Heart left ventricle (tissue), 13 donors: ENCODE measurements at regions not wholly inside any gene's neighbourhood (a gene's known extent, or its start where the extent isn't known, plus 50 kb on each side); places are given as distances from the start of the nearest gene placed in this dataset.
"Not testable (repeated sequence)": the region's sequence is repeated elsewhere in the genome, so short reads cannot be mapped to it uniquely, and the experiment has no call there.

Experiments
- POLR2A ChIP-seq, 2 donors: fragments of 450-650 bp; IDR thresholded peaks; one replicate each; pipeline ENCODE4 v1.6.1; 2017; ENCODE audit warnings: antibody characterized with exemption in 2 of 2, mild to moderate bottlenecking in 2 of 2, moderate library complexity in 2 of 2
- TF ChIP-seq, protein P1 (sequence below), 12 donors: fragments of 200-600 bp; sonication (generic) in 4 of 12; IDR thresholded peaks; one replicate each; pipeline versions ENCODE4 v1.5.0 to v1.8.0; 2018 to 2022; ENCODE audit warnings: antibody characterized with exemption in 12 of 12, mild to moderate bottlenecking in 5 of 12
- donor health status: ischemic (EF 13 %, LVEDD 7.1; RV severe dilation, severe dysfunction).
- donor health status: DM: no; HTN: yes; CAD: no.
- donor health status: DM: no; HTN: no; CAD: no.
- donor health status: ischemic (EF 25% LVEDD 6.9; RV normal size, moderate dysfunction).
- donor health status: ischemic (EF 25% LVEDD 5.7; RV mildly dilated, moderate dysfunction).
- donor health status: ischemic (EF 35%, LVEDD 5.7; RV mildly dilated, moderate dysfunction).
- donor health status: nonischemic (EF 11% LVEDD 7.7; RV severe dilation, severe dysfunction).
- donor health status: DM: yes; HTN: yes; CAD: no.
- donor health status: PGD.
- donor health status: ischemic (EF 29% LVEDD 5.4; RV normal size, mild dysfunction).
- donor health status: nonischemic (EF 23%, LVEDD 6.1; RV moderate dilation, normal function).

DNA sequence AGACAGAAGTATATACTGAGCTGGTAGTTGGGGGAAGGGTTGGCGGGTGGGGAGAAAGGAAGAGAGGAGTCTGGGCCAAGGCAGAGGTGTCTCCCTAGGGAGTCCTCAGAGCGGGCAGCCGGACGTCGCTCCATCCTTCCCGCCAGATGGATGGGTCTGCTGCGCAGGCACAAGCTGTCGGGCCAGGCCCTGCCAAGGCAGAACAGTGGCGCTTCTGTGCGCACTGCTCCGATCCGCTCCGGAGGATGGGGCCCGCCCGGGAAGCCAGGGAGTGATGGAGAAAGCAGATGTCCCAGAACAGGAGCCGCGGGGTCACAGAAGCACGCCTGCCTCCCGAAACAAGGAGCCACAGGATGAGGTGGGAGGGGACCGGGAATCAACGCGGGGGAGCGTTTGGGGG is 941.4 kb upstream of the DEFB115 start:
- TF ChIP-seq, protein P1, sequence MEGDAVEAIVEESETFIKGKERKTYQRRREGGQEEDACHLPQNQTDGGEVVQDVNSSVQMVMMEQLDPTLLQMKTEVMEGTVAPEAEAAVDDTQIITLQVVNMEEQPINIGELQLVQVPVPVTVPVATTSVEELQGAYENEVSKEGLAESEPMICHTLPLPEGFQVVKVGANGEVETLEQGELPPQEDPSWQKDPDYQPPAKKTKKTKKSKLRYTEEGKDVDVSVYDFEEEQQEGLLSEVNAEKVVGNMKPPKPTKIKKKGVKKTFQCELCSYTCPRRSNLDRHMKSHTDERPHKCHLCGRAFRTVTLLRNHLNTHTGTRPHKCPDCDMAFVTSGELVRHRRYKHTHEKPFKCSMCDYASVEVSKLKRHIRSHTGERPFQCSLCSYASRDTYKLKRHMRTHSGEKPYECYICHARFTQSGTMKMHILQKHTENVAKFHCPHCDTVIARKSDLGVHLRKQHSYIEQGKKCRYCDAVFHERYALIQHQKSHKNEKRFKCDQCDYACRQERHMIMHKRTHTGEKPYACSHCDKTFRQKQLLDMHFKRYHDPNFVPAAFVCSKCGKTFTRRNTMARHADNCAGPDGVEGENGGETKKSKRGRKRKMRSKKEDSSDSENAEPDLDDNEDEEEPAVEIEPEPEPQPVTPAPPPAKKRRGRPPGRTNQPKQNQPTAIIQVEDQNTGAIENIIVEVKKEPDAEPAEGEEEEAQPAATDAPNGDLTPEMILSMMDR (IDR thresholded peaks at IDR 0.05), result not testable (repeated sequence)
- not testable (repeated sequence) for TF ChIP-seq POLR2A (IDR thresholded peaks at IDR 0.05)
